Neuronal stem cell (in vitro differentiated cells): ENCODE measurements at regions not wholly inside any gene's neighbourhood (a gene's known extent, or its start where the extent isn't known, plus 50 kb on each side); places are given as distances from the start of the nearest gene placed in this dataset.

Experiments used
- DNase-seq: peaks from one replicate; pipeline ENCODE4 v3.0.0-alpha.2; 2013; ENCODE audit warnings: low spot score
- H2AFZ ChIP-seq: one replicate; pipeline ENCODE4 v1.6.1; 2013; ENCODE audit warnings: mild to moderate bottlenecking, low read length, inconsistent platforms
- H2AK5ac ChIP-seq: 2 replicates; pipeline ENCODE4 v1.6.1; 2013; ENCODE audit warnings: low read depth, mild to moderate bottlenecking, inconsistent platforms, low read length, moderate library complexity, mixed read lengths
- H2BK120ac ChIP-seq: 2 replicates; pipeline ENCODE4 v1.6.1; 2013; ENCODE audit warnings: low read depth, mild to moderate bottlenecking, inconsistent platforms, low read length, moderate library complexity, mixed read lengths
- H2BK12ac ChIP-seq: one replicate; pipeline ENCODE4 v1.6.1; 2013; ENCODE audit warnings: low read length, inconsistent platforms
- H2BK15ac ChIP-seq: 2 replicates; pipeline ENCODE4 v1.6.1; 2013; ENCODE audit warnings: mild to moderate bottlenecking, low read length, inconsistent platforms, mixed read lengths
- H2BK5ac ChIP-seq: one replicate; pipeline ENCODE4 v1.6.1; 2013; ENCODE audit warnings: inconsistent platforms, mild to moderate bottlenecking, low read length, moderate library complexity
- H3K14ac ChIP-seq: one replicate; pipeline ENCODE4 v1.6.1; 2013; ENCODE audit warnings: low read length, inconsistent platforms
- H3K18ac ChIP-seq: 2 replicates; pipeline ENCODE4 v1.6.1; 2013; ENCODE audit warnings: low read length, inconsistent platforms
- H3K23ac ChIP-seq: 2 replicates; pipeline ENCODE4 v1.6.1; 2013; ENCODE audit warnings: low read depth, mild to moderate bottlenecking, mixed read lengths, low read length, inconsistent platforms; ENCODE audit not compliant: poor library complexity
- H3K27ac ChIP-seq: replicated peaks from 3 replicates; pipeline ENCODE4 v1.5.1; 2013; ENCODE audit warnings: low read length, inconsistent platforms
- H3K27me3 ChIP-seq, 3 experiments: 2 replicates each; pipeline ENCODE4 v1.6.1; 2013; ENCODE audit warnings: low read length in 3 of 3, mild to moderate bottlenecking in 2 of 3, inconsistent platforms in 1 of 3, low read depth in 1 of 3, mixed read lengths in 1 of 3, moderate library complexity in 1 of 3; ENCODE audit not compliant: control insufficient read depth in 3 of 3, insufficient read depth in 3 of 3
- H3K36me3 ChIP-seq, 2 donors: replicated peaks in 1 of 2; 2 replicates each; pipeline ENCODE4 v1.6.1; 2013; ENCODE audit warnings: low read length in 2 of 2; ENCODE audit not compliant: control insufficient read depth in 2 of 2, insufficient read depth in 2 of 2
- H3K4ac ChIP-seq: 2 replicates; pipeline ENCODE4 v1.6.1; 2013; ENCODE audit warnings: inconsistent platforms, mild to moderate bottlenecking, low read length, moderate library complexity
- H3K4me1 ChIP-seq, 2 donors: 1 replicate in 1 of 2; 2 replicates in 1 of 2; pipeline ENCODE4 v1.6.1; 2013; ENCODE audit warnings: low read length in 2 of 2, low read depth in 1 of 2; ENCODE audit not compliant: control insufficient read depth in 2 of 2, insufficient read depth in 1 of 2
- H3K4me2 ChIP-seq: one replicate; pipeline ENCODE4 v1.6.1; 2013; ENCODE audit warnings: mild to moderate bottlenecking, low read length, inconsistent platforms; ENCODE audit not compliant: insufficient read depth, poor library complexity, severe bottlenecking
- H3K4me3 ChIP-seq, 2 donors: 2 replicates each; pipeline ENCODE4 v1.5.1; 2013; ENCODE audit warnings: low read length in 2 of 2, mild to moderate bottlenecking in 2 of 2, inconsistent platforms in 1 of 2, moderate library complexity in 1 of 2
- H3K79me1 ChIP-seq: one replicate; pipeline ENCODE4 v1.6.1; 2013; ENCODE audit warnings: low read depth, mild to moderate bottlenecking, inconsistent platforms, low read length, moderate library complexity
- H3K9ac ChIP-seq: one replicate; pipeline ENCODE4 v1.6.1; 2013; ENCODE audit warnings: mild to moderate bottlenecking, low read depth, low read length, inconsistent platforms; ENCODE audit not compliant: poor library complexity
- H3K9me3 ChIP-seq, 2 donors: replicated peaks in 1 of 2; 2 replicates each; pipeline versions ENCODE3 to v1.6.1; 2013; ENCODE audit warnings: low read length in 2 of 2, mild to moderate bottlenecking in 2 of 2, inconsistent platforms in 1 of 2, low read depth in 1 of 2, mixed read lengths in 1 of 2, moderate library complexity in 1 of 2; ENCODE audit not compliant: control insufficient read depth in 2 of 2, insufficient read depth in 1 of 2
- H4K8ac ChIP-seq: one replicate; pipeline ENCODE4 v1.6.1; 2013; ENCODE audit warnings: low read depth, mild to moderate bottlenecking, inconsistent platforms, low read length, moderate library complexity
- H4K91ac ChIP-seq: one replicate; pipeline ENCODE4 v1.6.1; 2013; ENCODE audit warnings: low read length, low read depth, mild to moderate bottlenecking, inconsistent platforms; ENCODE audit not compliant: poor library complexity
- WGBS, 2 donors: extraction: QIAGEN DNeasy Blood & Tissue Kit; methylation state at CpG; one replicate each; pipeline ENCODE4 v1.1.7; 2013; ENCODE audit warnings: missing lambda C conversion rate in 2 of 2, mixed read lengths in 1 of 2; ENCODE audit not compliant: insufficient read length in 2 of 2, insufficient replicate concordance in 1 of 2; ENCODE audit errors: extremely low coverage in 2 of 2; 5-methylcytosine and 5-hydroxymethylcytosine counted together

- Histone ChIP-seq H2BK15ac (no peak overlapping the region), H3K9ac (no peak overlapping the region), H2AK5ac (no peak overlapping the region), H3K4me3 (no peak overlapping the region), H4K8ac (no peak overlapping the region), H3K4me2 (no peak overlapping the region), H3K23ac (no peak overlapping the region), H4K91ac (no peak overlapping the region), H3K79me1 (no peaks in the 10 kb centered on the region), H3K14ac (no peak overlapping the region), H2BK120ac (no peak overlapping the region), H3K18ac (no peak overlapping the region), H2BK5ac (no peak overlapping the region), H3K4ac (no peak overlapping the region), H3K4me1 (no peaks in the 10 kb centered on the region), H3K9me3 (no peaks in the 10 kb centered on the region), H2AFZ (no peak overlapping the region), H3K27ac (no peak overlapping the region), H2BK12ac (no peak overlapping the region), H3K36me3 (no peaks in the 10 kb centered on the region), H3K27me3 (no peaks in the 10 kb centered on the region)
- WGBS, 2 donors, result no CpG with 5 or more reads among the region's 2 CpGs
- DNase-seq, result no peak
These were observed 467.0 kb downstream of the ADRA2A start for GRCh38 chr10:111543854-111544253.

DNA sequence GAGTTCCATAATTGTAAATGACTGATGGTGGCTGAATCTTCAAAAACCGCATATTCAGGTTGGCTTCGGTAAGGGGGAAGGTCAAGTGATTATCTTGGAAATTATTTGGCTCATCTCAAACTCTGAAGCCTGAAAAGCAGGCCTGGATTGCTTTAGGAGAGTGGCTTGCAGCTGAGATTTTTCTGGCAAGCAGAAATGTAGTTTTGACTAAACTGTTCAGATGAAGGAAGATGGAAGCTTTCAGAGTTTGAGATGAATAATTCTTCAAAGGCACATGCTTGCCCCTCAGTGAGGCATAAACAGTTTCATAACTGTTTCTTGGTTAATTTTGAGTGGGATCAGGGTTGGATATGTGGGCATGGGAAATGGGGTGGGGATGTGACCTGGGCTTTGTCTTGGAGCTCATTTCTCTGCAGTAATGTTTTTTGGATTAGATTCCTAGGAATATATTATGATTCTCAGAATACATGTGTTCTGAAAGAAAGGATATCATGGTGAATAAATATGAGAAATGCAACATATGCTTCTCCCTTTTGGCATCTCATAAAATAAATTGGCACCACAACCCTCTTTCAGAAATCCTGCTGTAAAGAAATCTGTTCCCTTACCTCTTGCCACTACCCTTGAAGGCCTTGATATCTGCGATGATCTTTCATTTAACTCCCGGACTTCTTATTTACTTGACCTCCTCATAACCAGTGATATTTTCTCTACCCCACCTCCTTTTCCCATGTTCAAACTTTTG is 469.2 kb downstream of the ADRA2A start:
- H3K18ac ChIP-seq, result no peak overlapping the region
- no peak overlapping the region for H3K23ac ChIP-seq
- no CpG with 5 or more reads among the region's 4 CpGs for WGBS, 2 donors
- no peaks in the 10 kb centered on the region for H3K36me3 ChIP-seq
- H2BK5ac ChIP-seq, result no peak overlapping the region
- peaks cover 0 to 3% of the 10 kb centered on the region in 2 donors for H3K9me3 ChIP-seq
- no peak overlapping the region for H3K4me2 ChIP-seq
- no peak overlapping the region for H4K8ac ChIP-seq
- H3K27ac ChIP-seq, result no peak overlapping the region
- no peaks in the 10 kb centered on the region for H3K4me1 ChIP-seq
- no peak for DNase-seq
- no peak overlapping the region for H3K4me3 ChIP-seq
- H2BK120ac ChIP-seq, result no peak overlapping the region
- H3K4ac ChIP-seq, result no peak overlapping the region
- no peak overlapping the region for H2BK15ac ChIP-seq
- no peak overlapping the region for H2AFZ ChIP-seq
- H4K91ac ChIP-seq, result no peak overlapping the region
- no peaks in the 10 kb centered on the region for H3K79me1 ChIP-seq
- no peak overlapping the region for H3K9ac ChIP-seq
- no peak overlapping the region for H2AK5ac ChIP-seq
- H3K27me3 ChIP-seq, result peaks cover 0 to 2% (median 0%) of the 10 kb centered on the region in 3 experiments
- H2BK12ac ChIP-seq, result no peak overlapping the region
- no peak overlapping the region for H3K14ac ChIP-seq

GRCh38 chr10:111548084-111548726 is 471.4 kb downstream of the ADRA2A start:
- Histone ChIP-seq H3K4ac (no peak overlapping the region), H3K18ac (no peak overlapping the region), H3K36me3 (no peaks in the 10 kb centered on the region), H3K14ac (no peak overlapping the region), H2BK15ac (no peak overlapping the region), H3K4me1 (no peaks in the 10 kb centered on the region), H3K9ac (no peak overlapping the region), H4K91ac (no peak overlapping the region), H2AK5ac (no peak overlapping the region), H2BK120ac (no peak overlapping the region), H3K27ac (no peak overlapping the region), H2BK12ac (no peak overlapping the region), H3K79me1 (no peaks in the 10 kb centered on the region), H3K27me3 (peaks cover 0 to 2% (median 0%) of the 10 kb centered on the region in 3 experiments), H3K4me3 (no peak overlapping the region), H3K9me3 (peaks cover 0 to 3% of the 10 kb centered on the region in 2 donors), H4K8ac (no peak overlapping the region), H3K23ac (no peak overlapping the region), H2BK5ac (no peak overlapping the region), H3K4me2 (no peak overlapping the region), H2AFZ (no peak overlapping the region)
- WGBS, 2 donors, result no CpG with 5 or more reads among the region's 1 CpG
- no peak for DNase-seq

DNA sequence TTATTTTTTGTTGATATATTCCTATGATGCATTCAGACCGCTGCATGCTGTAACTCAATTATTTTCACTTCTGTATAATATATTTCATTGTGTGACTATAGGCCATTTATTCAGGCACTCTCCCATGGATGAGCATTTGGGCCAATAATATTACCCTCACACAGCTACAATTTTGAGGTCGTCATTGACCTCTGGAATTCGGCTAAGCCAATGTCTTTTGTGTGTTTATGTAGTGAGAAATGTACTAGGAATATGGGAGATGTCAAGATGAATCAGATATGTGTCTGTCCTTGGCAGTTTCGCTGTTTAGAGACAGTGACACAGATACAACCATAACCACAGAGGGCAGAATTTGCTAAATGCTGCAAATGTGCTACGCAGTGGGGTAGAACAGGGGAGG is 474.2 kb downstream of the ADRA2A start:
- H4K91ac ChIP-seq, result no peak overlapping the region
- H3K4me3 ChIP-seq, result no peak overlapping the region
- no peak overlapping the region for H2AK5ac ChIP-seq
- no peak overlapping the region for H2BK120ac ChIP-seq
- no CpG with 5 or more reads among the region's 5 CpGs for WGBS, 2 donors
- H3K4ac ChIP-seq, result no peak overlapping the region
- peaks cover 0 to 3% of the 10 kb centered on the region in 2 donors for H3K9me3 ChIP-seq
- no peak overlapping the region for H2BK5ac ChIP-seq
- H2BK12ac ChIP-seq, result no peak overlapping the region
- H3K27ac ChIP-seq, result no peak overlapping the region
- no peak overlapping the region for H3K18ac ChIP-seq
- H2AFZ ChIP-seq, result no peak overlapping the region
- no peak overlapping the region for H3K4me2 ChIP-seq
- no peak overlapping the region for H3K14ac ChIP-seq
- no peak overlapping the region for H4K8ac ChIP-seq
- H3K23ac ChIP-seq, result no peak overlapping the region
- H2BK15ac ChIP-seq, result no peak overlapping the region
- no peaks in the 10 kb centered on the region for H3K79me1 ChIP-seq
- DNase-seq, result no peak
- H3K4me1 ChIP-seq, result no peaks in the 10 kb centered on the region
- H3K9ac ChIP-seq, result no peak overlapping the region
- H3K27me3 ChIP-seq, result peaks cover 0 to 2% (median 0%) of the 10 kb centered on the region in 3 experiments
- no peaks in the 10 kb centered on the region for H3K36me3 ChIP-seq
